Liver (tissue), 8 donors: ENCODE measurements at regions not wholly inside any gene's neighbourhood (a gene's known extent, or its start where the extent isn't known, plus 50 kb on each side); places are given as distances from the start of the nearest gene placed in this dataset.

Experiments
- DNase-seq: peaks from one replicate; pipeline ENCODE4 v3.0.0-alpha.2; 2017; ENCODE audit warnings: low spot score
- H3K27ac ChIP-seq, 2 donors: one replicate each; pipeline ENCODE4 v1.7.0; 2013; ENCODE audit warnings: inconsistent platforms in 2 of 2, low read length in 2 of 2, control low read depth in 1 of 2, low read depth in 1 of 2, mild to moderate bottlenecking in 1 of 2
- H3K27me3 ChIP-seq, 4 donors: one replicate each; pipeline versions ENCODE4 v1.6.1 to v1.7.0; 2013; ENCODE audit warnings: low read length in 3 of 4, inconsistent platforms in 1 of 4, mild to moderate bottlenecking in 1 of 4, moderate library complexity in 1 of 4; ENCODE audit not compliant: control insufficient read depth in 4 of 4, insufficient read depth in 4 of 4
- H3K36me3 ChIP-seq, 4 donors: one replicate each; pipeline versions ENCODE4 v1.6.1 to v1.7.0; 2013; ENCODE audit warnings: low read length in 3 of 4, mild to moderate bottlenecking in 3 of 4, low read depth in 1 of 4, moderate library complexity in 1 of 4; ENCODE audit not compliant: control insufficient read depth in 4 of 4, insufficient read depth in 3 of 4
- H3K4me1 ChIP-seq, 4 donors: one replicate each; pipeline versions ENCODE4 v1.6.1 to v1.7.0; 2013; ENCODE audit warnings: low read length in 3 of 4, mild to moderate bottlenecking in 3 of 4, moderate library complexity in 1 of 4; ENCODE audit not compliant: control insufficient read depth in 4 of 4, insufficient read depth in 4 of 4
- H3K4me3 ChIP-seq, 3 donors: one replicate each; pipeline versions ENCODE4 v1.6.1 to v1.7.0; 2013; ENCODE audit warnings: low read length in 3 of 3, control low read depth in 1 of 3, low read depth in 1 of 3, mild to moderate bottlenecking in 1 of 3
- H3K9ac ChIP-seq, 2 donors: one replicate each; pipeline ENCODE4 v1.7.0; 2013; ENCODE audit warnings: low read length in 2 of 2, mild to moderate bottlenecking in 2 of 2, moderate library complexity in 2 of 2, control low read depth in 1 of 2, low read depth in 1 of 2
- H3K9me3 ChIP-seq, 4 donors: one replicate each; pipeline versions ENCODE4 v1.6.1 to v1.7.0; 2013; ENCODE audit warnings: low read length in 3 of 4; ENCODE audit not compliant: control insufficient read depth in 4 of 4
- CTCF ChIP-seq: fragments of 150-350 bp; IDR thresholded peaks from 2 replicates; pipeline ENCODE4 v1.5.1; 2017; ENCODE audit warnings: improper control_type of control experiment, low read depth, low read length; ENCODE audit not compliant: missing input control
- EGR1 ChIP-seq, 2 donors: IDR thresholded peaks; 2 replicates each; pipeline ENCODE4 v1.6.1; 2016 to 2018; ENCODE audit warnings: antibody characterized with exemption in 2 of 2, low read depth in 2 of 2
- FOXA1 ChIP-seq: IDR thresholded peaks from 2 replicates; pipeline ENCODE4 v1.6.1; 2016; ENCODE audit warnings: antibody characterized with exemption
- FOXA2 ChIP-seq: IDR thresholded peaks from 2 replicates; pipeline ENCODE4 v1.6.1; 2016; ENCODE audit warnings: antibody characterized with exemption
- GABPA ChIP-seq, 2 donors: IDR thresholded peaks in 1 of 2; conservative IDR thresholded peaks in 1 of 2; 2 replicates each; pipeline ENCODE4 v1.6.1; 2016; ENCODE audit warnings: antibody characterized with exemption in 2 of 2, mild to moderate bottlenecking in 1 of 2, moderate library complexity in 1 of 2
- HNF4A ChIP-seq, 2 donors: conservative IDR thresholded peaks; 2 replicates each; pipeline ENCODE4 v1.6.1; 2016; ENCODE audit warnings: antibody characterized with exemption in 2 of 2, mild to moderate bottlenecking in 2 of 2
- HNF4G ChIP-seq: IDR thresholded peaks from 2 replicates; pipeline ENCODE4 v1.6.1; 2016; ENCODE audit warnings: antibody characterized with exemption
- JUND ChIP-seq, 2 donors: IDR thresholded peaks; 2 replicates each; pipeline ENCODE4 v1.6.1; 2016; ENCODE audit warnings: antibody characterized with exemption in 2 of 2
- NR2F2 ChIP-seq: IDR thresholded peaks from 2 replicates; pipeline ENCODE4 v1.6.1; 2016; ENCODE audit warnings: antibody characterized with exemption
- REST ChIP-seq: IDR thresholded peaks from 2 replicates; pipeline ENCODE4 v1.6.1; 2016; ENCODE audit warnings: antibody characterized with exemption, mild to moderate bottlenecking
- RXRA ChIP-seq, 2 donors: IDR thresholded peaks; 2 replicates each; pipeline ENCODE4 v1.6.1; 2017 to 2018; ENCODE audit warnings: antibody characterized with exemption in 2 of 2, mild to moderate bottlenecking in 1 of 2
- SP1 ChIP-seq: IDR thresholded peaks from 2 replicates; pipeline ENCODE4 v1.6.1; 2018; ENCODE audit warnings: antibody characterized with exemption, mild to moderate bottlenecking
- TAF1 ChIP-seq: conservative IDR thresholded peaks from 2 replicates; pipeline ENCODE4 v1.6.1; 2016; ENCODE audit warnings: antibody characterized with exemption, mild to moderate bottlenecking
- YY1 ChIP-seq: IDR thresholded peaks from 2 replicates; pipeline ENCODE4 v1.6.1; 2016; ENCODE audit warnings: antibody characterized with exemption, mild to moderate bottlenecking
- WGBS: extraction: QIAGEN DNeasy Blood & Tissue Kit; methylation state at CpG from one replicate; pipeline ENCODE4 v1.1.7; 2013; 5-methylcytosine and 5-hydroxymethylcytosine counted together
- TF ChIP-seq, protein P1 (sequence below): IDR thresholded peaks from 2 replicates; pipeline ENCODE4 v1.6.1; 2016; ENCODE audit warnings: antibody characterized with exemption
- TF ChIP-seq, protein P2 (sequence below): IDR thresholded peaks from 2 replicates; pipeline ENCODE4 v1.6.1; 2016; ENCODE audit warnings: antibody characterized with exemption
- donor health status: healthy.
- donor health status: healthy.
- donor health status: healthy.
- donor health status: healthy.
- donor health status: healthy.

GRCh38 chr1:218750216-218750970 lies 405.3 kb downstream of the TGFB2 start:
- no peak overlapping the region for H3K4me3 ChIP-seq
- H3K27ac ChIP-seq = no peak overlapping the region
- WGBS = 95% methylated on average over 16 of the region's 16 CpGs
- H3K9ac ChIP-seq = no peak overlapping the region
- DNase-seq = no peak
- no peaks in the 10 kb centered on the region for H3K27me3 ChIP-seq
- no peaks in the 10 kb centered on the region for H3K36me3 ChIP-seq
- TF ChIP-seq REST (no peak), RXRA (IDR thresholded peaks at IDR 0.05) (no peak), NR2F2 (no peak), YY1 (no peak), TAF1 (no peak), GABPA (IDR thresholded peaks at IDR 0.05 in 1 of 2, conservative IDR thresholded peaks at IDR 0.05 in 1 of 2) (no peak), FOXA2 (no peak), SP1 (no peak)
- TF ChIP-seq, protein P1, sequence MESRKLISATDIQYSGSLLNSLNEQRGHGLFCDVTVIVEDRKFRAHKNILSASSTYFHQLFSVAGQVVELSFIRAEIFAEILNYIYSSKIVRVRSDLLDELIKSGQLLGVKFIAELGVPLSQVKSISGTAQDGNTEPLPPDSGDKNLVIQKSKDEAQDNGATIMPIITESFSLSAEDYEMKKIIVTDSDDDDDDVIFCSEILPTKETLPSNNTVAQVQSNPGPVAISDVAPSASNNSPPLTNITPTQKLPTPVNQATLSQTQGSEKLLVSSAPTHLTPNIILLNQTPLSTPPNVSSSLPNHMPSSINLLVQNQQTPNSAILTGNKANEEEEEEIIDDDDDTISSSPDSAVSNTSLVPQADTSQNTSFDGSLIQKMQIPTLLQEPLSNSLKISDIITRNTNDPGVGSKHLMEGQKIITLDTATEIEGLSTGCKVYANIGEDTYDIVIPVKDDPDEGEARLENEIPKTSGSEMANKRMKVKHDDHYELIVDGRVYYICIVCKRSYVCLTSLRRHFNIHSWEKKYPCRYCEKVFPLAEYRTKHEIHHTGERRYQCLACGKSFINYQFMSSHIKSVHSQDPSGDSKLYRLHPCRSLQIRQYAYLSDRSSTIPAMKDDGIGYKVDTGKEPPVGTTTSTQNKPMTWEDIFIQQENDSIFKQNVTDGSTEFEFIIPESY = no peak
- H3K4me1 ChIP-seq = peaks cover 0 to 2% (median under 1%) of the 10 kb centered on the region in 4 donors
- no peaks in the 10 kb centered on the region for H3K9me3 ChIP-seq

GRCh38 chr1:218751208-218751948 lies 406.2 kb downstream of the TGFB2 start:
- H3K9ac ChIP-seq = no peak overlapping the region
- no peaks in the 10 kb centered on the region for H3K27me3 ChIP-seq
- no peak overlapping the region for H3K27ac ChIP-seq
- no peaks in the 10 kb centered on the region for H3K9me3 ChIP-seq
- H3K4me1 ChIP-seq = peaks cover 0 to 2% (median under 1%) of the 10 kb centered on the region in 4 donors
- 91% methylated on average over 12 of the region's 12 CpGs for WGBS
- H3K36me3 ChIP-seq = no peaks in the 10 kb centered on the region
- DNase-seq = no peak
- no peak overlapping the region for H3K4me3 ChIP-seq
- TF ChIP-seq SP1 (no peak), EGR1 (IDR thresholded peaks at IDR 0.05; ENCODE audit: low read depth in 2 of 2) (no peak), FOXA2 (no peak), GABPA (IDR thresholded peaks at IDR 0.05 in 1 of 2, conservative IDR thresholded peaks at IDR 0.05 in 1 of 2) (no peak), TAF1 (no peak), NR2F2 (no peak), HNF4A (conservative IDR thresholded peaks at IDR 0.05) (no peak), JUND (IDR thresholded peaks at IDR 0.05) (no peak), REST (no peak), FOXA1 (no peak), HNF4G (no peak), YY1 (no peak), CTCF (no peak), RXRA (IDR thresholded peaks at IDR 0.05) (no peak)
- TF ChIP-seq, protein P2, sequence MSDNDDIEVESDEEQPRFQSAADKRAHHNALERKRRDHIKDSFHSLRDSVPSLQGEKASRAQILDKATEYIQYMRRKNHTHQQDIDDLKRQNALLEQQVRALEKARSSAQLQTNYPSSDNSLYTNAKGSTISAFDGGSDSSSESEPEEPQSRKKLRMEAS = no peak
- TF ChIP-seq, protein P1 = no peak
